Stimulated activated CD8-positive, alpha-beta memory T cell treated with anti-CD3 and anti-CD28 coated beads, Interleukin-15, amount 100 ng/mL, for 1 hour (primary cell): ENCODE measurements at regions not wholly inside any gene's neighbourhood (a gene's known extent, or its start where the extent isn't known, plus 50 kb on each side); places are given as distances from the start of the nearest gene placed in this dataset.
"Not testable (repeated sequence)": the region's sequence is repeated elsewhere in the genome, so short reads cannot be mapped to it uniquely, and the experiment has no call there.

Source experiments
- DNase-seq: peaks from one replicate; pipeline ENCODE4 v3.0.0-alpha.2; 2020; ENCODE audit warnings: low read depth

GRCh38 chr9:6104406-6104805 lies 89.0 kb upstream of the RANBP6 start:
- DNase-seq = not testable (repeated sequence)

GRCh38 chr9:6103911-6104310 lies 88.5 kb upstream of the RANBP6 start:
- not testable (repeated sequence) for DNase-seq

DNA sequence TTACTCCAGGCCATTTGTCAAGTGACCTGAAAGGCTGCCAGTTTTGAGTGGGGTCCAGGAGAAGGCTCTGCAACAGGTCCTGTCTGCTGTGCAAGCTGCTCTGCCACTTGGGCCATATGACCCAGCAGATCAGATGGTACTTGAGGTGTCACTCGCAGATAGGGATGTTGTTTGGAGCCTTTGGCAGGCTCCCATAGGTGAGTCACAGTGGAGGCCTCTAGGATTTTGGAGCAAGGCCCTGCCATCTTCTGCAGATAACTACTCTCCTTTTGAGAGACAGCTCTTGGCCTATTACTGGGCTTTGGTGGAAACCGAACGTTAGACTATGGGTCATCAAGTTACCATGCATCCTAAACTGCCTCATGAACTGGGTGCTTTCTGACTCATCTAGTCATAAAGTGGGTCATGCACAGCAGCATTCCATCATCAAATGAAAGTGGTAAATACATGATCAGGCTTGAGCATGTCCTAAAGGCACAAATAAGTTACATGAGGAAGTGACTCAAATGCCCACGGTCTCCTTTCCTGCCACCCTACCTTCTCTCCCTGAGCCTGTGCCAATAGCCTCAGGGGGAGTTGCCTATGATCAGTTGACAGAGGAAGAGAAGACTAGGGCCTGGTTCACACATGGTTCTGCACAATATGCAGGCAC lies 87.0 kb upstream of the RANBP6 start:
- not testable (repeated sequence) for DNase-seq

DNA sequence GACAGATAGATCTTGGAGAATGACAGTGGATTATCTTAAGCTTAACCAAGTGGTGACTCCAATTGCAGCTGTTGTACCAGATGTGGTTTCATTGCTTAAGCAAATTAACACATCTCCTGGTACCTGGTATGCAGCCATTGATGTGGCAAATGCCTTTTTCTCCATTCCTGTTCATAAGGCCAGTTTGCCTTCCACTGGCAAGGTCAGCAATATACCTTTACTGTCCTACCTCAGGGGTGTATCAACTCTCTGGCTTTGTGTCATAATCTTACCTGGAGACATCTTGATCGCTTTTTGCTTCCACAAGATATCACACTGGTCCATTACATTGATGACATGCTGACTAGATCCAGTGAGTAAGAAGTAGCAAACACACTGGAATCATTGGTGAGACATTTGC lies 86.3 kb upstream of the RANBP6 start:
- DNase-seq = not testable (repeated sequence)

- DNase-seq = not testable (repeated sequence)
Measured at GRCh38 chr9:6099346-6099745, 83.9 kb upstream of the RANBP6 start.

GRCh38 chr9:6098431-6098830 lies 83.0 kb upstream of the RANBP6 start:
- no peak for DNase-seq

DNA sequence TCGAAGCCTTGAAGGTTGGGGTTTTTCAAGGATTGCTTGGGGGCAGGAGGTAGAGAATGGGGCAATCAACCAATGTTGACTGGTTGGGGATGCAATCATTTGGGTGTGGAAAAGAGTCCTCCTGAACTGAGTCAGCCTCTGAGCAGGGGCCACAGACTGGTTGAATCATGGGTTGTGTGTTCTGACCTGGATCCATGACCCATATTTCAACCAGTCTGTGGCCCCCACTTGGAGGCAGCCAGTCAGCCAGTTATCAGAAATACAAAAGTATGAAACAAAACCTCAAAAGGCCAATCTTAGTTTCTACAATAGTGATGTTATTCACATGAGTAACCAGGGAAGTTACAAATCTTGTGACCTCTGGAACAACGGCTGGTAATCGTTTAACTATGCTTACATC lies 81.4 kb upstream of the RANBP6 start:
- no peak for DNase-seq

DNA sequence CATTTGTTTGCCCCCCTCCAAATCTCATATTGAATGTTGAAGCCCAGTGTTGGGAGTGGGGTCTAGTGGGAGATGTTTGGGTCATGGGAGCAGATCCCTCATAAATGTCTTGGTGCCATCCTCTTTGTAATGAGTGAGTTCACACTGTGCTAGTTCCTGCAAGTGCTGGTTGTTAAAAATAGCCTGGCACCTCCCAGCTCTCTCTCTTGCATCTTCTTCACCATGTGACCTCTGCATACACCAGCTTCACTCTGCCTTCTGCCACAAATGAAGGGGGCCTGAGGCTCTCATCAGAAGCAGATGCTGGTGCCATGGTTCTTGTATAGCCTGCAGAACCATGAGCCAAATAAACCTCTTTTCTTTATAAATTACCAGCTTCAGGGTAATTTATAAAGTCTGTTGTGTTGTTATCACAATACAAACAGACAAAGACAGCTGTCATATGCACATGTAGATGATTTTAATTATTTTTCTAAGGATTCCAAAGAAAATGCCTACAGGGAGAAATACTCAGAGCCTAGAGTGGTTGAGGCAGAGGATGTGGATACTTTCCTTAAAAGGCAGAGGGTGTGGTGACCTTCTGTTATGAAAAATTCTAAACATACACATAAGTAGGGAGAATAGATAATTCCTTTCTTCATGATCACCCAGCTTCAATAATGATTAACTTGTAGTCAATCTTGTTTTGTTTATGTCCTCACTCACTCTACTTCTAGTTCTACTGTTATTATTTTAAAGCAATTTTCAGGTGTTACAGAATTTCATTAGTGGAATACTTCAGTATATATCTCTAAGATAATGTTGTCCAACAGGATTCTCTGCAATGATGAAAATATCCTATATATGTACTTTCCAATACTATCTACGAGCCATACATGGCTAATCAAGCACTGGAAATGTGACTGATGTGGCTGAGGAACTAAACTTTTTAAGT lies 75.1 kb upstream of the RANBP6 start:
- no peak for DNase-seq

DNA sequence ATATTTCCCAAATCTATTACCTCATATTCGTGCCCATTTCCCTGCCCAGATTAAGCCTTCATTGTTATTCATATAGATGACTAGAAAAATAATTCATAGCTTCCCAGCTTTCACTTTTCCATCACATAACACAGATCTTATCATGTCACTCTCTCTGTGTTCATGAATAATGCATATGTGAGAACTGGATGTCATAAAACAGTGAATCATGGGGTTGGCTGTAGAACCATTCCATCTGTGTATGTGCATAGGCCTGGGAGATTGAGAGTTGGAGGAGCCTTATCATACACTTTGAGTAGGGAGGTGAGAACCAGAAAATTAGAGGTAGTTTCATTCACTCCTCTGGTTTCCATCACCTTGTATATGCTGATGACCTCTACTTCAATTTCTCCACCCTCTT lies 73.9 kb upstream of the RANBP6 start:
- no peak for DNase-seq

DNA sequence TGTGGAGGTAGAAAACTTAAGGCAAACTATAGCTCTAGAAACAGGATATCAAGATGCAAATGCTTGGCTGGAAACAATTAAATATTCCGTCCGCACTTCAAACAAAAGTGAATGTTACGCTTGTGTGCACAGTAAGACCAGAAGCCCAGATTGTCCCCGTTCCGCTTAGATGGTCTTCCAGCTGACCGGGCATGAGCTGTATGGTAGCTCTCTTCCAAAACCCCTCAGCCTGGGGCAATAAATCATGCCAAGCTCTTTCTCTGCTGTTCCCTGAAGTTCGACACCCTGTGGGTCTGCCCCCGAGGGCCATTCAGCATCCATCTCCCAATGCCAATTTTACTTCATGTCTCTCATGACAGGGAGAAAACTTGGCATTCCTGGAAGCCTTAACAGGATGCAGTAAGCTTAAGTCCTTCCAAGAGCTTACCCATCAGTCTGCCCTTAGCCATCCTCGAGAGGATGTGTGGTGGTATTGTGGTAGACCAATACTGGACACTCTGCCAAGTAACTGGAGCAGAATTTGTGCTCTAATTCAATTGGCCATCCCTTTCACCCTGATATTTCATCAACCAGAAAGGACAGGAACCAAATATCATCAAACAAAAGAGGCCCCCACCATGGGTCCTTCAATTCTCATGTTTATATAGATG lies 70.7 kb upstream of the RANBP6 start:
- DNase-seq = no peak

- DNase-seq = peak; percentile 21
Measured at GRCh38 chr9:6080154-6080716, 64.8 kb upstream of the RANBP6 start.

DNA sequence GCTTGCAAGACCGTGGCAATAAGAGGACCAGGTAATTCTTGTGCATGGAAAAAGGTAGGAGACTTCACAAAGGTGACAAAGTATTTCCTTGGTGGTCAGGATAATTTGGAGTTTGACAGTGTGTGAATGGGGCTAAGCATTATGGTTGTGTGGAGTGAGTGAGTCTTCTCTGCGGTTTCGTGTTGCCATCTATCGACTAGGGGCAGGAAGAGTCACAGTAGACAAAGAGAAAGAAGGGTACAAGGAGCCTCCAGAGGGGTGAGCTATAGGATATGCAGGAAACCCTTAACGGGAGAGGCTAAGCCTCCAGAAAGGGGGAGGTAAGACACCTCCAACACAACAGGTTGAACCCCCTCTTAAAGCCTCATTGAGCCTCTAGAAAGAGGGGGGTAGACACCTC lies 64.0 kb upstream of the RANBP6 start:
- no peak for DNase-seq

DNA sequence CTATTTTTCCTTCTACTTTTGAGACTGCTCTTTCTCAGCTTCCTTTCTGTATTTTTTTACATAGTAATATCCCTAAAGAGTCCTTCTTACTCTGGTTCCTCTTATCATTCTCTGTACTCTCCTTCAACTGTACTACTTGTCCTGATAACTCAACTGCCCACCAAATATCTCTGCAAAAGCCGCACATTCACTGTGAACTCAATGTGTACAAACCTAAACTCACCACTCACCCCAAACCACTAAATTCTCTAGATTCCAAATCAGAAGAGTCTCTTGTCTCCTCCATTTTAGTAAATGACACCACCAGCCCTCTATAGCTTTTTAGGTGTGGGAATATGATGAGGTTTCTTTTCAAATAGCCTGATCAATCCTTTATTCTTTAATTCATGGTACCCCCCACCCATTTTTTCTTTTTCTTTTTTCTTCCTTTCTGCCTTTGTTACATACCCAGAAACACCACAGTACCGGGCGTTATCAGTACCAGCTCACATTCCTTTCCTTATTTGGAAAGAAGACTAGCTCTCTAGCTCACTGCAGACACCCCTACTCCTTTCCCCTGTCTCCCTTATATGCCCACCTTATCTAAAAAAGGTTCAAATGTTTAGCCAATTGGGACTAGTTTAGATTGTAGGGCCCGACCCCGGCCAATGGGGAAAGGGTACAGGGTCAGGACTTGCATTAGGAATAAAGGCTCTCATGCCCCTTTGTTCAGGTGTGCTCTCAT lies 63.1 kb upstream of the RANBP6 start:
- DNase-seq = no peak

DNA sequence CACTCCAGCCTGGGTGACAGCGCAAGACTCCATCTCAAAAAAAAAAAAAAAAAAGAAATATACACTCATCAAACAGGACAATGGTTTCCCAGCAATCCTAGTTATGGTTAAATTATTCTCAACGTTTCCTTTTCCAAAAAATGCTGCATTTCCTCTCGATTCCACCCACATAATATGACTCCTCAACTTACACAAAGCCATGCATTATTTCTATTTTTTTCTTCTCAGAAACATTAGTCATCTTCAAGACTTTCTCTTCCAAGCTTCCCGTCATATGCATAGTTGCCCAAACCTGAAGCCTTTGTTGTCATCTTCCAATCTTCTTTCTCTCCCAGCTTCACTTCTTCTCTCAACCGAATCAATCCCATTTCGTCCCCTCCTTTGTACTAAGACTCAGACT lies 61.4 kb upstream of the RANBP6 start:
- no peak for DNase-seq

DNA sequence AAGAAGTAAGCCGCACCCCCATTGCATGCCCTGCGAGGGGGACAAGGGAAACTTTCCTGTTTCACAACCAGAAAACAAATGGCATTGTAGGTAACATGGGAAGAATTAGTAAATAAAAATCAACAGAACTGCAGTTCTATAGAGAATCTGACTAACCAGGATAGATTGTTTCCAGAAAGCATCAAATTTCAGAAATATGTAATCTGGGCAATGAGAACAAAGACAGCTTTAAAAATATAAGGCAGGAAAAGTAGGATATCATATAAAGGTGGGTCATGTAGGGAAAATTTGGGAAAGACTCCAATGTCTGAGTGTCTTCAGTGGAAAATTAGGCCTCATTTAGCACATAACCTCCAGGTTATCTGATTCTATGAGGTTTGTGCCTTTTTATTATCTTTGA lies 58.3 kb upstream of the RANBP6 start:
- DNase-seq = no peak

DNA sequence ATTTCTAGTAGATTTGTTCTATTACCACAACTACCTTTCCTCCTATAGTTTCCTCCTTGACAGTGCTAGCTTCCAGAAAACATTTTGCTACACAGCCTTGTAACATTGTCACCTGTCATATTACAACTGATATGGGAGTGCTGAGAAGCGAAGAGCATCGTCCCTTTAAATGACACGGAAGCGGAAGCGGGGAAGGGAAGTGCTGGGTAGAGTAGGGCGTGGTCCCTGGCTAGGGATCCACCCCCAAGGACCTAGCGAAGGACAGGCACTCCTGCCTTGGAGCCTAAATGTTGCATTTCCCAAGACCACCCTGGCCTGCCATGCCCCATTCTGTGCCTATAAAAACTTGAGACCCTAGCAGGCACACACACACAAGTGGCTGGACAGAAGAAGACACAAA lies 57.4 kb upstream of the RANBP6 start:
- no peak for DNase-seq

DNA sequence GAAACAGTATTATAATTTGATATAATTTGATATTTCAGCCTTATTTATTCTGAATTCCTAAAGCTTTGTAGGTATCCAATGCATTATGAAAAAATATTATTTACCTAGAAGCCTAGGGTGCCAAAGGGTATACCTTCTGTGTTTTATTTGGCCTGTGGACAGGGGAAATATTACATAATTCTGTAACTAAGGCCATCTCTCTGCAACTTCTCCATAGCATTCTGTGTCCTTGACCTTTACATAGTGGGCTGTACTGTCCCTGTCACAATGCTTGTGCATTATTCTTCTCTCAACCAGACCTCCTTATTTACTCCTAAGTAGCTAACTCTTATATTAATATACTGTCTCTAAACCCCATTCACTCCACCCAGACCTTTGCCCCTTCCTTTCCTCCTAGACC lies 57.0 kb upstream of the RANBP6 start:
- no peak for DNase-seq

DNA sequence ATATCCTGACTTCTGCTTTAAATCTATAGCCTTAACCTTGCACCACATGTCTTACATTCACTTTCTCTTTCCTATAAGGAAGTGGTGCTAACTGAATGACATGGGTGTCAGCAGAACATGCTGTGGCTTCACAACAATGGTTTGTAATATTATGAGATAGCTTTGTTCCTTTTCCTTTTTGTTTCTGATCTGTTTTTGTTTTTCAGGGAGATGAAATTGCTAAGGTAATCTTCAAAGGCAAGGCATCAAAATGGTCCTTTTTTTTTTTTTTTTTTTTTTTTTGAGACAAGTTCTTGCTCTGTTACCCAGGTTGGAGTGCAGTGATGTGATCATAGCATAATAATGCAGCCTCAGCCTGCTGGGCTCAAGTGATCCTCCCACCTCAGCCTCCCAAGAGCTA lies 53.6 kb upstream of the RANBP6 start:
- DNase-seq = no peak

GRCh38 chr9:6067426-6067825 lies 52.0 kb upstream of the RANBP6 start:
- DNase-seq = no peak
